AG04450 (cell line): ENCODE measurements at regions not wholly inside any gene's neighbourhood (a gene's known extent, or its start where the extent isn't known, plus 50 kb on each side); places are given as distances from the start of the nearest gene placed in this dataset.
A peak's percentile ranks its signal among the peaks of the same experiment; 100 is the strongest.

Source experiments
- CTCF ChIA-PET: fragments of 300-600, 350-600 bp; formaldehyde crosslinking; extraction: SDS; loops from one replicate; lab custom pipeline; 2022; ENCODE audit warnings: antibody characterized with exemption, inconsistent platforms; lab: Charles Lee
- POLR2A ChIA-PET: fragments of 350-600 bp; formaldehyde crosslinking; extraction: SDS; loops from one replicate; lab custom pipeline; 2021; ENCODE audit warnings: antibody characterized with exemption, inconsistent platforms; lab: Yijun Ruan, JAX
- DNase-seq: peaks from one replicate; pipeline ENCODE4 v3.0.0-alpha.2; 2011; ENCODE audit warnings: low read depth, low spot score
- H3K27ac ChIP-seq: one replicate; pipeline ENCODE4 v1.5.1; 2012; ENCODE audit warnings: low read depth, low read length, control low read depth
- H3K27me3 ChIP-seq: one replicate; pipeline ENCODE4 v1.6.0; 2012; ENCODE audit warnings: low read length; ENCODE audit not compliant: control insufficient read depth, insufficient read depth
- H3K4me3 ChIP-seq: 2 replicates; pipeline ENCODE4 v1.5.1; 2011; ENCODE audit warnings: mild to moderate bottlenecking, low read depth, low read length, control low read depth
- H3K9me3 ChIP-seq: 2 replicates; pipeline ENCODE4 v1.5.1; 2012; ENCODE audit warnings: low read length; ENCODE audit not compliant: control insufficient read depth, insufficient read depth
- TF ChIP-seq, protein P1 (sequence below): IDR thresholded peaks from 2 replicates; pipeline ENCODE4 v1.5.1; 2011; ENCODE audit warnings: low read depth, low read length, control low read depth, inconsistent platforms

DNA sequence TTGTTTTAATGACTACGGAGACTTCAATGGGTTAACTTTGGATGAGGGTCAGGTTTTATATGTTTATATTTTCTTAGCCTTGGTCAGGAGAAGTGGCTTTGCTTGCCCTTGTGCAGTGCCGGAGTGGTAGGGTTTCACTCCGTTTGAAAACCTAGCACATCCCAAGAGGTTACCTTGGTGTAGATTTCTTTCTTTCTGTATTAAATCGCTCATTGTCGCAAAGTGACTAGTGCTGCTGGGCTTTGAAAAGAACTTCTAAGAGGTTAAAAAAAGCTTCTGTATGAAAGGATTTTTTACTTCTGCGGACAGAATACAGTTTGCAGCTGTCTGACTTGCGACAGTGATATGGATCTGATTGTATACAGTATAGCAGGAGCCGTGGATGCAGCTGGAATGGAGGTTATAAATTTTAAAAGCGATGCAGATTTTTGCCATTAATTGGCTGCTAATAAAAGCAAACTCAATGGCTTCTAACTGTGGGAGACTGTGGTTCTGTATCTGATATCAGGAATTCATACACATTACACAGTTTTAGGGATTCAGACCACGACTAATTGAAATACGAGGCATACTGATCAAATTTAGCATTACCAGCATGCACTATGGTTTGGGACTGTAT lies 340.9 kb upstream of the PITX2 start:
- no peak overlapping the region for H3K4me3 ChIP-seq
- TF ChIP-seq, protein P1, sequence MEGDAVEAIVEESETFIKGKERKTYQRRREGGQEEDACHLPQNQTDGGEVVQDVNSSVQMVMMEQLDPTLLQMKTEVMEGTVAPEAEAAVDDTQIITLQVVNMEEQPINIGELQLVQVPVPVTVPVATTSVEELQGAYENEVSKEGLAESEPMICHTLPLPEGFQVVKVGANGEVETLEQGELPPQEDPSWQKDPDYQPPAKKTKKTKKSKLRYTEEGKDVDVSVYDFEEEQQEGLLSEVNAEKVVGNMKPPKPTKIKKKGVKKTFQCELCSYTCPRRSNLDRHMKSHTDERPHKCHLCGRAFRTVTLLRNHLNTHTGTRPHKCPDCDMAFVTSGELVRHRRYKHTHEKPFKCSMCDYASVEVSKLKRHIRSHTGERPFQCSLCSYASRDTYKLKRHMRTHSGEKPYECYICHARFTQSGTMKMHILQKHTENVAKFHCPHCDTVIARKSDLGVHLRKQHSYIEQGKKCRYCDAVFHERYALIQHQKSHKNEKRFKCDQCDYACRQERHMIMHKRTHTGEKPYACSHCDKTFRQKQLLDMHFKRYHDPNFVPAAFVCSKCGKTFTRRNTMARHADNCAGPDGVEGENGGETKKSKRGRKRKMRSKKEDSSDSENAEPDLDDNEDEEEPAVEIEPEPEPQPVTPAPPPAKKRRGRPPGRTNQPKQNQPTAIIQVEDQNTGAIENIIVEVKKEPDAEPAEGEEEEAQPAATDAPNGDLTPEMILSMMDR = no peak
- no peak for DNase-seq
- CTCF ChIA-PET = interaction anchor here (0.9 kb wide), 1 partner anchor 333 kb away, joined by 3 read pairs; no protein-coding TSS in a partner anchor
- no peaks in the 10 kb centered on the region for H3K27me3 ChIP-seq
- POLR2A ChIA-PET = no interaction called here
- H3K9me3 ChIP-seq = no peaks in the 10 kb centered on the region
- no peak overlapping the region for H3K27ac ChIP-seq

- H3K9me3 ChIP-seq = no peaks in the 10 kb centered on the region
- no peak overlapping the region for H3K4me3 ChIP-seq
- DNase-seq = no peak
- TF ChIP-seq, protein P1 = no peak
- H3K27me3 ChIP-seq = peaks cover 2% of the 10 kb centered on the region
- POLR2A ChIA-PET = no interaction called here
- CTCF ChIA-PET = no interaction called here
- H3K27ac ChIP-seq = no peak overlapping the region
Observed at GRCh38 chr4:110967936-110968335, 345.1 kb upstream of the PITX2 start.

GRCh38 chr4:110970642-110971041 lies 347.8 kb upstream of the PITX2 start:
- H3K27ac ChIP-seq = no peak overlapping the region
- H3K9me3 ChIP-seq = no peaks in the 10 kb centered on the region
- peak; percentile 4 for DNase-seq
- H3K4me3 ChIP-seq = no peak overlapping the region
- POLR2A ChIA-PET = no interaction called here
- peaks cover 2% of the 10 kb centered on the region for H3K27me3 ChIP-seq
- TF ChIP-seq, protein P1 = peak; percentile 65
- CTCF ChIA-PET = interaction anchor here (0.7 to 1.3 kb wide), 2 partner anchors 338 to 385 kb away, joined by 3 read pairs; no protein-coding TSS in a partner anchor

- H3K4me3 ChIP-seq = no peak overlapping the region
- H3K27ac ChIP-seq = no peak overlapping the region
- H3K27me3 ChIP-seq = peaks cover 2% of the 10 kb centered on the region
- no peaks in the 10 kb centered on the region for H3K9me3 ChIP-seq
- no peak for DNase-seq
- TF ChIP-seq, protein P1 = no peak
- POLR2A ChIA-PET = no interaction called here
- CTCF ChIA-PET = no interaction called here
Observed at GRCh38 chr4:110975338-110975737, 352.5 kb upstream of the PITX2 start.

DNA sequence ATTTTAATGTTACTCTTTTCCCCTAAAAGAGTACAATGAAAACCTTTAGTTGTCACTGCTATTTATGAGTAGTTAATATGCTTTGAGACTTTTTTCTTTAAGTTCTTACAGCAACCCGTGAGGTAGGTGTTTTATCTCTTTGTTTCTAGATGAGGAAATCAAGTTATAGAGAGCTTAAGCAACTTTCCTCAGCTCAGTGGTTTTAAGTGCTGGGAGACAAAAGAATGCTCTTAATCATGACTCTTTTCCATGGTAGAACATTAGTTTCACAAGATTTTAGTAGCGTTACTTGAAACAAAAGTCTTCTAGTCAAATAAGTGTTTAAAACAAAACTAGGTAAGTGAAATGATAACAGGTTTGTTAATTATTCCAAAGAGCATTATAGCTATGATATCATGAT lies 354.7 kb upstream of the PITX2 start:
- CTCF ChIA-PET = interaction anchor here (1.4 kb wide), 1 partner anchor 19 kb away, joined by 3 read pairs; no protein-coding TSS in a partner anchor
- Histone ChIP-seq H3K27ac (no peak overlapping the region), H3K4me3 (no peak overlapping the region), H3K9me3 (no peaks in the 10 kb centered on the region), H3K27me3 (peaks cover 2% of the 10 kb centered on the region)
- DNase-seq = no peak
- POLR2A ChIA-PET = no interaction called here
- TF ChIP-seq, protein P1 = no peak
